ENCODE measurements at regions not wholly inside any gene's neighbourhood (a gene's known extent, or its start where the extent isn't known, plus 50 kb on each side); places are given as distances from the start of the nearest gene placed in this dataset.

DNA sequence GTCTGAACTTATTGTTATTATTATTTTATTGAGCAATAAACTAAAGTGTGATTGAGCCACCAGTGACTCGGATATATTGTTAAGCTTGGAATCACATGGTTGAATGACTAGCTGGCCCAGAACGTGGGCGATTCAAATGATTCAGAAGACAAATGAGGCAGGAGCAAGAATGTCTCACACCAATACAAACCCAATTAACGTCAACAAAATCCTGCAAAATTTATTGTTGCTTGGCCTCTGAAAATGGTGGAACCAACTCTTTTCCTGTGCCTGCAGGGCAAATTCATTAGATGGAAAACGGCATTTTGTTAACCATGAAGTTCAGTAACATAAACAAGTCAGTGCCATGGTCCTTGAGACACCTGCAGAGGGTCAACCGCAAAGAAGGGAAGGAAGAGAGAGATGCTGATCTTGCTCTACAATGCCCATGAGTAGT lies 482.0 kb downstream of the SETD4 start:
- TF ChIP-seq, protein P1, sequence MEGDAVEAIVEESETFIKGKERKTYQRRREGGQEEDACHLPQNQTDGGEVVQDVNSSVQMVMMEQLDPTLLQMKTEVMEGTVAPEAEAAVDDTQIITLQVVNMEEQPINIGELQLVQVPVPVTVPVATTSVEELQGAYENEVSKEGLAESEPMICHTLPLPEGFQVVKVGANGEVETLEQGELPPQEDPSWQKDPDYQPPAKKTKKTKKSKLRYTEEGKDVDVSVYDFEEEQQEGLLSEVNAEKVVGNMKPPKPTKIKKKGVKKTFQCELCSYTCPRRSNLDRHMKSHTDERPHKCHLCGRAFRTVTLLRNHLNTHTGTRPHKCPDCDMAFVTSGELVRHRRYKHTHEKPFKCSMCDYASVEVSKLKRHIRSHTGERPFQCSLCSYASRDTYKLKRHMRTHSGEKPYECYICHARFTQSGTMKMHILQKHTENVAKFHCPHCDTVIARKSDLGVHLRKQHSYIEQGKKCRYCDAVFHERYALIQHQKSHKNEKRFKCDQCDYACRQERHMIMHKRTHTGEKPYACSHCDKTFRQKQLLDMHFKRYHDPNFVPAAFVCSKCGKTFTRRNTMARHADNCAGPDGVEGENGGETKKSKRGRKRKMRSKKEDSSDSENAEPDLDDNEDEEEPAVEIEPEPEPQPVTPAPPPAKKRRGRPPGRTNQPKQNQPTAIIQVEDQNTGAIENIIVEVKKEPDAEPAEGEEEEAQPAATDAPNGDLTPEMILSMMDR (conservative IDR thresholded peaks at IDR 0.05; ENCODE audit: low read length) = no peak
- TF ChIP-seq EZH2phosphoT487 (IDR thresholded peaks at IDR 0.05; ENCODE audit: borderline replicate concordance, low read depth, low read length) = no peak

Data from OCI-LY7 (cell line).